SK-N-SH treated with all-trans-retinoic acid at 6 μM for 48 hours (cell line): ENCODE measurements at regions not wholly inside any gene's neighbourhood (a gene's known extent, or its start where the extent isn't known, plus 50 kb on each side); places are given as distances from the start of the nearest gene placed in this dataset.
A peak's percentile ranks its signal among the peaks of the same experiment; 100 is the strongest.
"Not testable (repeated sequence)": the region's sequence is repeated elsewhere in the genome, so short reads cannot be mapped to it uniquely, and the experiment has no call there.

Experiments
- ATAC-seq: fragments of 200-7000 bp; cut with Tn5 transposase; 3 replicates; pipeline ENCODE4 v1.9.1; 2020; ENCODE audit warnings: mild to moderate bottlenecking, moderate library complexity
- ARNTL ChIP-seq: fragments of 450-650 bp; formaldehyde crosslinking; IDR thresholded peaks from 2 replicates; pipeline ENCODE4 v1.5.0; 2020; ENCODE audit warnings: low read depth, mild to moderate bottlenecking, moderate library complexity, borderline replicate concordance
- BACH2 ChIP-seq: fragments of 250-450 bp; sonication (Bioruptor Pico); IDR thresholded peaks from 2 replicates; pipeline ENCODE4 v1.9.0; 2021; ENCODE audit warnings: mild to moderate bottlenecking, borderline replicate concordance
- CREB5 ChIP-seq: fragments of 250-450 bp; sonication (Bioruptor Pico); IDR thresholded peaks from 2 replicates; pipeline ENCODE4 v1.5.1; 2020; ENCODE audit warnings: low read depth, mild to moderate bottlenecking, moderate library complexity
- CSDC2 ChIP-seq: fragments of 250-450 bp; sonication (Bioruptor Pico); IDR thresholded peaks from 2 replicates; pipeline ENCODE4 v1.5.0; 2020; ENCODE audit warnings: mild to moderate bottlenecking, moderate library complexity
- CSRNP3 ChIP-seq: fragments of 250-450 bp; sonication (Bioruptor Pico); IDR thresholded peaks from 2 replicates; pipeline ENCODE4 v1.5.1; 2021; ENCODE audit warnings: mild to moderate bottlenecking, moderate library complexity
- ESRRG ChIP-seq: fragments of 250-450 bp; sonication (Bioruptor Pico); IDR thresholded peaks from 2 replicates; pipeline ENCODE4 v1.6.1; 2021; ENCODE audit warnings: mild to moderate bottlenecking
- GLIS3 ChIP-seq: fragments of 250-450 bp; sonication (Bioruptor Pico); IDR thresholded peaks from 2 replicates; pipeline ENCODE4 v1.5.0; 2020; ENCODE audit warnings: mild to moderate bottlenecking, moderate library complexity
- ISL1 ChIP-seq: fragments of 250-450 bp; sonication (Bioruptor Pico); IDR thresholded peaks from 2 replicates; pipeline ENCODE4 v2.1.2; 2022; ENCODE audit warnings: mild to moderate bottlenecking, moderate library complexity
- OSR1 ChIP-seq: fragments of 250-450 bp; sonication (Bioruptor Pico); IDR thresholded peaks from 2 replicates; pipeline ENCODE4 v1.8.0; 2022; ENCODE audit warnings: moderate library complexity, mild to moderate bottlenecking, inconsistent platforms
- PATZ1 ChIP-seq: fragments of 250-450 bp; sonication (Bioruptor Pico); IDR thresholded peaks from 2 replicates; pipeline ENCODE4 v1.8.0; 2020; ENCODE audit warnings: mild to moderate bottlenecking, moderate library complexity, borderline replicate concordance
- POU6F1 ChIP-seq: fragments of 250-450 bp; sonication (Bioruptor Pico); IDR thresholded peaks from 2 replicates; pipeline ENCODE4 v1.8.0; 2021; ENCODE audit warnings: low read depth, mild to moderate bottlenecking, moderate library complexity, borderline replicate concordance
- PPARA ChIP-seq: fragments of 250-450 bp; sonication (Bioruptor Pico); IDR thresholded peaks from 2 replicates; pipeline ENCODE4 v1.5.0; 2020; ENCODE audit warnings: mild to moderate bottlenecking, borderline replicate concordance
- RARB ChIP-seq: fragments of 250-450 bp; sonication (Bioruptor Pico); IDR thresholded peaks from 2 replicates; pipeline ENCODE4 v1.8.0; 2021; ENCODE audit warnings: mild to moderate bottlenecking, moderate library complexity
- SNAI2 ChIP-seq: fragments of 250-450 bp; sonication (Bioruptor Pico); IDR thresholded peaks from 2 replicates; pipeline ENCODE4 v1.5.0; 2020; ENCODE audit warnings: mild to moderate bottlenecking, moderate library complexity
- TCF4 ChIP-seq: fragments of 250-450 bp; sonication (Bioruptor Pico); IDR thresholded peaks from 2 replicates; pipeline ENCODE4 v1.8.0; 2021; ENCODE audit warnings: mild to moderate bottlenecking, moderate library complexity, borderline replicate concordance
- TOX ChIP-seq: fragments of 250-450 bp; sonication (Bioruptor Pico); IDR thresholded peaks from 2 replicates; pipeline ENCODE4 v1.8.0; 2021; ENCODE audit warnings: mild to moderate bottlenecking, moderate library complexity, borderline replicate concordance
- ZFP3 ChIP-seq: fragments of 250-450 bp; sonication (Bioruptor Pico); IDR thresholded peaks from 2 replicates; pipeline ENCODE4 v1.5.0; 2020; ENCODE audit warnings: mild to moderate bottlenecking, moderate library complexity
- ZFP30 ChIP-seq: fragments of 450-650 bp; formaldehyde crosslinking; IDR thresholded peaks from 2 replicates; pipeline ENCODE4 v1.5.0; 2022; ENCODE audit warnings: mild to moderate bottlenecking, moderate library complexity
- ZNF565 ChIP-seq: fragments of 450-650 bp; formaldehyde crosslinking; conservative IDR thresholded peaks from 2 replicates; pipeline ENCODE4 v1.5.0; 2020; ENCODE audit warnings: low read depth, mild to moderate bottlenecking, moderate library complexity
- ZNF70 ChIP-seq: fragments of 450-650 bp; formaldehyde crosslinking; IDR thresholded peaks from 2 replicates; pipeline ENCODE4 v1.5.0; 2020; ENCODE audit warnings: mild to moderate bottlenecking, moderate library complexity
- ZNF8 ChIP-seq: fragments of 450-650 bp; formaldehyde crosslinking; IDR thresholded peaks from 2 replicates; pipeline ENCODE4 v1.5.0; 2020; ENCODE audit warnings: mild to moderate bottlenecking, moderate library complexity

- ATAC-seq, result not testable (repeated sequence)
- TF ChIP-seq ISL1 (CRISPR knock-in tag), result peak; percentile 18; the same call in 1 of the 2 replicates
These were observed 331.7 kb upstream of the TMC3 start for GRCh38 chr15:81705727-81706126.

- TF ChIP-seq POU6F1 (CRISPR knock-in tag) (no peak), ZNF8 (CRISPR knock-in tag) (peak; percentile 95), PATZ1 (CRISPR knock-in tag) (no peak)
- ATAC-seq, result no peak
These were observed 312.0 kb upstream of the TMC3 start for GRCh38 chr15:81686021-81686420.

- no peak for ATAC-seq
- TF ChIP-seq CREB5, result no peak
- no peak for TF ChIP-seq RARB (CRISPR knock-in tag)
These were observed 311.2 kb upstream of the TMC3 start for GRCh38 chr15:81685237-81685636.

- TF ChIP-seq GLIS3 (CRISPR knock-in tag) (no peak), ARNTL (CRISPR knock-in tag) (no peak), OSR1 (CRISPR knock-in tag) (no peak), RARB (CRISPR knock-in tag) (no peak), ZNF70 (CRISPR knock-in tag) (no peak), ESRRG (no peak), ZNF565 (no peak), ZFP30 (CRISPR knock-in tag) (no peak), TOX (CRISPR knock-in tag) (no peak), SNAI2 (no peak), ISL1 (CRISPR knock-in tag) (no peak)
- ATAC-seq, result no peak
These were observed 306.8 kb upstream of the TMC3 start for GRCh38 chr15:81680829-81681228.

- no peak for ATAC-seq
- TF ChIP-seq ZNF70 (CRISPR knock-in tag) (no peak), POU6F1 (CRISPR knock-in tag) (no peak), RARB (CRISPR knock-in tag) (no peak), ISL1 (CRISPR knock-in tag) (no peak), TCF4 (no peak), ESRRG (no peak), ZNF8 (CRISPR knock-in tag) (no peak), PATZ1 (CRISPR knock-in tag) (no peak), ARNTL (CRISPR knock-in tag) (no peak), ZNF565 (no peak), PPARA (CRISPR knock-in tag) (no peak), CSDC2 (CRISPR knock-in tag) (no peak), CSRNP3 (no peak), BACH2 (CRISPR knock-in tag) (no peak), SNAI2 (no peak), ZFP3 (CRISPR knock-in tag) (no peak), OSR1 (CRISPR knock-in tag) (no peak), TOX (CRISPR knock-in tag) (no peak)
These were observed 292.8 kb upstream of the TMC3 start for GRCh38 chr15:81666839-81667238.
